Activated CD4-positive, alpha-beta T cell treated with anti-CD3 and anti-CD28 coated beads, Interleukin-2, amount 10 ng/mL, durations not matched to agents 7 days and 5 days (primary cell): ENCODE measurements at regions not wholly inside any gene's neighbourhood (a gene's known extent, or its start where the extent isn't known, plus 50 kb on each side); places are given as distances from the start of the nearest gene placed in this dataset.
"Not testable (repeated sequence)": the region's sequence is repeated elsewhere in the genome, so short reads cannot be mapped to it uniquely, and the experiment has no call there.

Experiments
- CTCF ChIA-PET: fragments of 350-600 bp; sonication (Branson Sonifier 250); formaldehyde crosslinking; loops from one replicate; lab custom pipeline; 2021; ENCODE audit warnings: antibody characterized with exemption; lab: Charles Lee
- POLR2A ChIA-PET: fragments of 350-600 bp; sonication (Branson Sonifier 250); formaldehyde crosslinking; loops from one replicate; lab custom pipeline; 2021; ENCODE audit warnings: antibody characterized with exemption; lab: Charles Lee
- DNase-seq: peaks from one replicate; pipeline ENCODE4 v3.0.0-alpha.2; 2020
- H3K27ac Mint-ChIP-seq: one replicate; pipeline ENCODE4 v1.8.0; 2021; ENCODE audit warnings: mild to moderate bottlenecking, moderate library complexity, mixed read lengths
- H3K27me3 Mint-ChIP-seq: one replicate; pipeline ENCODE4 v1.8.0; 2021; ENCODE audit warnings: mixed read lengths
- H3K36me3 Mint-ChIP-seq: one replicate; pipeline ENCODE4 v1.8.0; 2021; ENCODE audit warnings: low read depth, mixed read lengths
- H3K4me1 Mint-ChIP-seq: one replicate; pipeline ENCODE4 v1.8.0; 2021; ENCODE audit warnings: mixed read lengths
- H3K4me3 Mint-ChIP-seq: one replicate; pipeline ENCODE4 v1.8.0; 2021; ENCODE audit warnings: mild to moderate bottlenecking, moderate library complexity, mixed read lengths
- H3K9me3 Mint-ChIP-seq: one replicate; pipeline ENCODE4 v1.8.0; 2021; ENCODE audit warnings: mixed read lengths

DNA sequence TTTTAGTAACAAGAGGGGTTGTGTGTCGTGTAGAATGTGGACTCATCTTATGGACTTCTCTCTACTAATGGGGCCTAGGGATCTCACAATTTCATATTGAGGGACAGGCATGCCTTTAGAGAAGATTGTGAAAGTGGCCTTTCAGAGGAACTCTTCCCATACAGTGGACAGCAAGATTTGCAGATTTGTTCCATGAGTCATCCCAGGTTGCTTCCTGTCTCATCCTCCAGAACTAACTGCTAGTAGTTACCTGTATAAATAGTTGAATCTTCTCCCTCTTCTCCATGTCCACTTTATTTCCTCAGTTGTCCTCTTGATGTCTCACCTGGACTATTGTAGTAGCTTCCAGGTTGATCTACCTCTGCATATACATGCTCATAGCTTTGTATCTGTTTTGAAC, 997.5 kb upstream of the CTNND2 start:
- no peak overlapping the region for H3K4me3 Mint-ChIP-seq
- CTCF ChIA-PET = no interaction called here
- H3K27me3 Mint-ChIP-seq = no peaks in the 10 kb centered on the region
- H3K36me3 Mint-ChIP-seq = no peaks in the 10 kb centered on the region
- no peak overlapping the region for H3K27ac Mint-ChIP-seq
- H3K9me3 Mint-ChIP-seq = peaks cover 21% of the 10 kb centered on the region
- H3K4me1 Mint-ChIP-seq = no peaks in the 10 kb centered on the region
- POLR2A ChIA-PET = no interaction called here
- DNase-seq = no peak

DNA sequence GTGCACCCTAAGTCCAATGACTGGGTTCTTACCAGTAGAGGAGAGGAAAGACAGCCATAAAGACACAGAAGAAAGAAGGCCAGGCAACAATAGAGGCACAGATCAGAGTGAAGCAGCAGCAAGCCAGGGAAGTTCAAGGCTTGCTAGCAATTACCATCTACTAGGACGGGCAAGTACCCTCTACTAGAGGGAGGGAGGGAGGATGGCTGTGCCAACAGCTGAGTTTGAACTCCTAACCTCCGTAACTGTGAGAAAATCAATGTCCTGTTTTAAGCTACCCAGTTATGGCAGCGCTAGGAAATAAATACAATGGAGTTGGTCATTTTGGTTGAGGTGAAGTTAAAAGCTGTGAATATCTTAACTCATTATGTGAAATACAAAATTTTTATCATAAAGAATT, 991.8 kb upstream of the CTNND2 start:
- no peaks in the 10 kb centered on the region for H3K4me1 Mint-ChIP-seq
- ChIA-PET CTCF (no interaction called here), POLR2A (no interaction called here)
- no peak for DNase-seq
- no peaks in the 10 kb centered on the region for H3K36me3 Mint-ChIP-seq
- no peak overlapping the region for H3K4me3 Mint-ChIP-seq
- H3K9me3 Mint-ChIP-seq = peaks cover 17% of the 10 kb centered on the region
- H3K27me3 Mint-ChIP-seq = no peaks in the 10 kb centered on the region
- H3K27ac Mint-ChIP-seq = no peak overlapping the region

DNA sequence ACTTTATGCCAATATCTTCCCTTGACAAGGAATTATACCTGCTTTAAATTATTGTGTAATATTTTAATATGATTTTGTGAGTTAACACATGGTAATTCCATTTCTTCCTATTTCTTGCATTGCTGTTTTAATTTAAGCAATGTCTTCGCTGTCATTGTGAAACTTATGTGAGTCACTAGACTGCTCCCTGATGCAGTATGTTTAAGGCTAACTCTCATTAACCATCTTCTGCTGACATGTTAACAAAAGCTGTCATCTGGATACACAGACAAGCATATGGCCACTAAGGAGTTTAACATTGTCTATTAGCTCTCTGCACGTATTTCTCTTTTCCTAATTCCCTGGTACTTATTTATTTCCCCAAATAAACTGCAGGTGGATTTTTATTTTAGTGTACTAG, 980.8 kb upstream of the CTNND2 start:
- Mint-ChIP-seq H3K27ac (no peak overlapping the region), H3K9me3 (no peaks in the 10 kb centered on the region), H3K36me3 (no peaks in the 10 kb centered on the region), H3K4me3 (no peak overlapping the region), H3K4me1 (no peaks in the 10 kb centered on the region), H3K27me3 (no peaks in the 10 kb centered on the region)
- ChIA-PET POLR2A (no interaction called here), CTCF (no interaction called here)
- no peak for DNase-seq

DNA sequence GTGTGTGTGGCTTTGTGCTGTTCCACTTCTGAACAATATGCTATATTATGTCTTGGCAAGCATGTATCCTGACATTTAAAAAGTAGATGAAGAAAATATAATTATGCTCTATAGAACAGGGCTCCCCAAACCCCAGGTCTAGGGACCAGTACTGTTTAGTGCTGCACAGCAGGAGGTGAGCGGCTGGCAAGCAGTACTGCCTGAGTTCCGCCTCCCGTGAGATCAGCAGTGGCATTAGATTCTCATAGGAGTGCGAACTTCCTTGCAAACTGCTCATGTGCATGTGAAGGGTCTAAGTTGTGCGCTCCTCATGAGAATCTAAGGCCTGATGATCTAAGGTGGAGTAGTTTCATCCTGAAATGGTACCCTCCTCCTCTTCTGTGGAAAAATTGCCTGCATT, 979.1 kb upstream of the CTNND2 start:
- H3K9me3 Mint-ChIP-seq = no peaks in the 10 kb centered on the region
- CTCF ChIA-PET = no interaction called here
- H3K36me3 Mint-ChIP-seq = no peaks in the 10 kb centered on the region
- DNase-seq = no peak
- H3K27ac Mint-ChIP-seq = no peak overlapping the region
- H3K27me3 Mint-ChIP-seq = no peaks in the 10 kb centered on the region
- H3K4me1 Mint-ChIP-seq = no peaks in the 10 kb centered on the region
- POLR2A ChIA-PET = no interaction called here
- H3K4me3 Mint-ChIP-seq = no peak overlapping the region

DNA sequence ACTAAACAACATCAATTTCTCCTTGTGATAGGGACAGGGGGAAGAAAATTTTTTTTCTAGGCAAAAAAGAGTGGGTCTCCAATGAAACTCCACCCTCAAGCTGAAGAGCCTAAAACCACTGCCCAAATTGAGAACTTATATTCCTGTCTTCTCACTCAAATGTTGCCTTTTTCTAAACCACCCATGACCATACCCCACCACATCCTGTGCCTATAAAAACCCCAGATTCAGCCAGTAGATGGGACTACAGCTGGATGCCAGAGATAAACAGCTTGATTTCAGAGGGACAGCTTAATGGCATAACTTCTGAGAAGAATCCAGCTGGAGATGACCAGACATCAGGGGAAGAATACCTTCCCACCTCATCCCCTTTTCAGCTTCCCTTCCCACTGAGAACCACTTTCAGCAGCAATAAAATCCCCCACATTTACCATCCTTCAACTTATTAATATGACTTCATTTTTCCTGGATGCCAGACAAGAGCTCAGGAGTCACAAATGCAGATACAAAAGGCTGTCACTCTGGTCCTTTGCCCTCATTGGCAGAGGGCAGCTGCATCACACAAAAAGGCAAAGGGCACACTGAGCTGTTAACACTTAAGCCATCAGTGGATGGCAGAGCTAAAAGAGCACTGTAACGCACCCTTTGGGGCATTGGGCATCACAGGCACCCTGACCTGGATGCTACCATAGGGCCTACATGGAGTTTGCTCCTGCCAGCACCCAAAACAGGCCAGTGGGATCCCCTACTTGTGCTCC, 972.5 kb upstream of the CTNND2 start:
- H3K9me3 Mint-ChIP-seq = peaks cover 6% of the 10 kb centered on the region
- no peak overlapping the region for H3K4me3 Mint-ChIP-seq
- H3K36me3 Mint-ChIP-seq = no peaks in the 10 kb centered on the region
- no peaks in the 10 kb centered on the region for H3K27me3 Mint-ChIP-seq
- CTCF ChIA-PET = no interaction called here
- peaks cover 5% of the 10 kb centered on the region for H3K4me1 Mint-ChIP-seq
- no peak for DNase-seq
- POLR2A ChIA-PET = no interaction called here
- H3K27ac Mint-ChIP-seq = no peak overlapping the region

DNA sequence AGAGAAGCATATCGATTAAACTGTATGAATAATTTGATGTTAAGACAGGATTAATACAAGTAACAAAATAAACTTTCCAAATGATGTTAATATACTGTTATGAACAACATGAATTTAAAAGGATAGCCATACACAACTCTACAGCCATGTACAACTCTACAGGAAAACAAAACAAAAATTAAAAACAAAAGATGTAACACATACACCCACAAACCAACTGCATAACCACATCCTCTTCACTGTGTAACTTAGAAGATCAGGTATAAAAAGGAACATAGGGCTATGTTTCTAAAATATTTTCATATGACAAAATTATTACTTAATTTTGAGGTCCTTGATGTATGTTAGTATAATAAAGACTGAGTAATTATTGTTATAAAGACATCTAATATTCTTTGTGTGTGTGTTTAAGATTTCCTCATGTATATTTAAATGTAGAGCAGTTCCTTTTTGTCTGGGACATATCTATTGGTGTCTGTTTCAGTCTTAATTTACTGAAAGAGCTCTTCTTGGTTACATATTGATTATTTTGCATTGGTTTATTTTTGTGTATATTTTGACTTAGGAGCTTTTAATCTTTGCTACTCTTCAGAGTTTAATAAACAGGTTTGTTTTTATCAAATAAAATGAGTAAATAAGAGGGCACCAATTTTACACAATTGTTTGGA, 966.8 kb upstream of the CTNND2 start:
- H3K27ac Mint-ChIP-seq = peak overlapping the region; percentile 76
- H3K4me1 Mint-ChIP-seq = peaks cover 6% of the 10 kb centered on the region
- H3K36me3 Mint-ChIP-seq = no peaks in the 10 kb centered on the region
- DNase-seq = no peak
- H3K4me3 Mint-ChIP-seq = no peak overlapping the region
- peaks cover 12% of the 10 kb centered on the region for H3K9me3 Mint-ChIP-seq
- CTCF ChIA-PET = no interaction called here
- no peaks in the 10 kb centered on the region for H3K27me3 Mint-ChIP-seq
- POLR2A ChIA-PET = no interaction called here

DNA sequence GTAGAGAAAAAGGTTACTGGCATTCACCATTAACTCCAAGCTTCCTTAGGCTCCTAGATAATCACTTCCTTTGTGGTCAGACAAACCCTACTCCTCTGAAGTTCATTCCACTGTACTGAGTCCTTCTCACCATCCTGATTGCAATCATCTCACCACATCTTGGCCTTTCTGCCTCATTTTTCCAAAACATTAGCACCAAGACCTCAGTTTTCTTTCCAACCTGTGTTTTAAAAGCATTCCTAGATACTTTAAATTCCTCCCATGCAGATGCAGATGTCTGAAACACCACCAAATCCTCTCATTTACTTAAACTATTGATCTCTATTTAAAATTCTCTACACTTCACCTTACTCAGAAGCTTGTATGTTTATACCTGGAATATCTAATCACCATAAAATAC, 961.3 kb upstream of the CTNND2 start:
- POLR2A ChIA-PET = no interaction called here
- Mint-ChIP-seq H3K9me3 (peaks cover 10% of the 10 kb centered on the region), H3K4me3 (no peak overlapping the region), H3K4me1 (peaks cover 2% of the 10 kb centered on the region), H3K27me3 (no peaks in the 10 kb centered on the region), H3K27ac (no peak overlapping the region), H3K36me3 (no peaks in the 10 kb centered on the region)
- DNase-seq = no peak
- CTCF ChIA-PET = no interaction called here

DNA sequence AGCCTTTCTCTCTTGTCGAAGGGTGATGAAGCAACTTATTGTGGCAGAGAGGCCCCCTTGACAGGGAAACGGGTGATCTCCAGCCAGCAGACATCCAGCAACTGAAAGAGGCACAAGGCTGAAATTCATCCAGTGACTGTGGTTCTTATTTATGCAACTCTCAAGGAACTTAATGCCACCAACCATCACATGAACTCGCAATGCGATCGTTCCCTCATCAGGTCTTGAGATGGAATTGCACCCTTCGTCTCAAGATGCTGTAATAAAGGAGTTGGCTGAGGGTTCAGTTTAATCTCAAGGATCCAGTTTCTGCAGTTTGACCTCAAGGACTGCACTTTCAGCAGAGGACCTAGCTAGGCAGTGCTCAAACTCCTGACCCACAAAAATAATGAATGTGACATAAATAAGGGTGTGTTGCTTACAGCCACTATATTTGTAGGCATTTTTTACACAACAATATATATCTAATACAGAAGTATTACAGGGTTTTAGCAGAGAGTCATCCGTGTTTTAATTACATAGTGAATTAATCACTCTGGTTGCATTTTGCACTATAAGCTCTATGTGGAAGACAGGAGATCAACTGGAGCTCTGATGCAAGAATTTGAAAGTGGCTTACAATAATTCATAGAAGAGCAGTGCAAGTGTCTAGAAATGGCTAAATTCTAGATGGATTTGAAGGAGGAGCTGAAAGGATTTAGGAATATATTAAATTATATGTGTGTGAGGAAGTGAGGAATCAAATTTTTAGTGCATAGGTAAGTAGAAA, 957.8 kb upstream of the CTNND2 start:
- ChIA-PET POLR2A (no interaction called here), CTCF (no interaction called here)
- no peaks in the 10 kb centered on the region for H3K4me1 Mint-ChIP-seq
- DNase-seq = no peak
- H3K9me3 Mint-ChIP-seq = peaks cover 18% of the 10 kb centered on the region
- no peak overlapping the region for H3K4me3 Mint-ChIP-seq
- H3K27me3 Mint-ChIP-seq = no peaks in the 10 kb centered on the region
- H3K27ac Mint-ChIP-seq = no peak overlapping the region
- no peaks in the 10 kb centered on the region for H3K36me3 Mint-ChIP-seq

DNA sequence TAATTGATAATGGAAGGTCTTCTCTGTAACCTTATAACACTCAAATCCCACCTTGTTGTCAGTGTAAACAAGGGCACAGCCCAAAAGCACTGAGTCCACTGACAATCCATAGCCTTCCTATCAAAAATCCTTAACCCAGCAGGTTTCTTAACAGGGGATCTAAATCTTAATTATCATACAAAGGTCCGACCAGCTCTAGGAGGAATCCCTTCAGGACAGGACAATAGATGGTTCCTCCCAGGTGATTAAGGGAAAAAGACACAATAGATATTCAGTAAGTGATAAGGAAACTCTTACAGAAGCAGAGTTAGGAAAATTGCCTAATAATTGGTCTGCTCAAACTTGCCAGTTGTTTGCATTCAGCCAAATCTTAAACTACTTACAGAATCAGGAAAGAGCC, 951.9 kb upstream of the CTNND2 start:
- H3K27me3 Mint-ChIP-seq, H3K36me3 Mint-ChIP-seq, H3K27ac Mint-ChIP-seq, H3K4me3 Mint-ChIP-seq, CTCF ChIA-PET, H3K4me1 Mint-ChIP-seq, DNase-seq, POLR2A ChIA-PET: not testable (repeated sequence)
- H3K9me3 Mint-ChIP-seq = peaks cover 11% of the 10 kb centered on the region

DNA sequence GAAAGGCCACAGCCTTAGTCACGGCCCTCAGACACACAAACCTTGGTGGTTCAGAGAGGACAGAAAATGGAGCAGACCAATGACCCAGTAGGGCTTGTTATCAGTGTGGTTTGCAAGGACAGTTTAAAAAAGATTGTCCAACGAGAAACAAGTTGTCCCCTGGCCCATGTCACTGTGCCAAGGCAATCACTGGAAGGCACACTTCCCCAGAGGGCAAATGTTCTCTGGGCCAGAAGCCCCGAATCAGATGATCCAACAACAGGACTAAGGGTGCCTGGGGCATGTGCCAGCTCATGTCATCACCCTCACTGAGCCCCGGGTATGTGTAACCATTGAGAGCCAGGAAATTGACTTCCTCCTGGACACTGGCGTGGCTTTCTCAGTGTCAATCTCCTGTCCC, 950.1 kb upstream of the CTNND2 start:
- ChIA-PET POLR2A (no interaction called here), CTCF (no interaction called here)
- Mint-ChIP-seq H3K36me3 (no peaks in the 10 kb centered on the region), H3K27me3 (no peaks in the 10 kb centered on the region), H3K4me3 (no peak overlapping the region), H3K4me1 (no peaks in the 10 kb centered on the region), H3K27ac (no peak overlapping the region), H3K9me3 (peaks cover 11% of the 10 kb centered on the region)
- DNase-seq = no peak

DNA sequence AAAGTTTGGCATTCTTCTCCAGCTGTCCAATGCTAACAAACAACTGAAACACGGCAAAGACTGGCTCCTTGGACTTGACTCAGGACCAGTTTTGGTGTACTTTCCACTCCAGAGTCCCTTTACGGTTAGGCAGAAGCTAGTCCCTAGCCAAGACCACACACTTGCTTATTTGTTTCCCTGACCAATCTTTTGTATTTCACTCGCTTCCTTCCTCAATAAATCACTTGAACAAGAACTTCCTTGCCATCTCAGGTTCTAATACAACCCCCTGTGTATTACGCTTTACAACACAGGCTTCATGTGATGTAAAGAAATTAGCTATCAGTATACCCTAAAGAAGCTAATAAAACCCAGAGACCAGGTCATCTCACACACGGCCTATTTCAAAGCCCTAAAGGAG, 947.5 kb upstream of the CTNND2 start:
- ChIA-PET CTCF (no interaction called here), POLR2A (no interaction called here)
- Mint-ChIP-seq H3K27ac (no peak overlapping the region), H3K4me3 (no peak overlapping the region), H3K36me3 (no peaks in the 10 kb centered on the region), H3K9me3 (peaks cover 5% of the 10 kb centered on the region), H3K27me3 (no peaks in the 10 kb centered on the region), H3K4me1 (no peaks in the 10 kb centered on the region)
- DNase-seq = no peak

DNA sequence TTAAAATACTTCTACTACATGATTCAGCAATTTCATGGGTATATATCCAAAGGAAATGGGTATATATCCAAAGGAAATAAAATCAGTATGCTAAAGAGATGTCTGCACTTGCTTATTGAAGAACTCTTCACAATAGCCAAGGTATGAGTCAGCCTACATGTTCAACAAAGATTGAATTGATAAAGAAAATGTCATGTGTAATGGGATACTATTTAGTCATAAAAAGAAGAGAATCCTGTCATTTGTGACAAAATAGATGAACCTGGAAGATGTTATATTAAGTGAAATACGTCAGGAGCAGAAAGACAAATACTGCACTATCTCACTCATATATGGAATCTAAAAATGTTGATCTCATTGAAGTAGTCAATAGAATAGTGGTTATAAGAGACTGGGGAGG, 944.5 kb upstream of the CTNND2 start:
- no peak for DNase-seq
- no peak overlapping the region for H3K4me3 Mint-ChIP-seq
- H3K4me1 Mint-ChIP-seq = no peaks in the 10 kb centered on the region
- peaks cover 5% of the 10 kb centered on the region for H3K9me3 Mint-ChIP-seq
- H3K27me3 Mint-ChIP-seq = no peaks in the 10 kb centered on the region
- POLR2A ChIA-PET = no interaction called here
- H3K36me3 Mint-ChIP-seq = no peaks in the 10 kb centered on the region
- CTCF ChIA-PET = no interaction called here
- H3K27ac Mint-ChIP-seq = no peak overlapping the region

DNA sequence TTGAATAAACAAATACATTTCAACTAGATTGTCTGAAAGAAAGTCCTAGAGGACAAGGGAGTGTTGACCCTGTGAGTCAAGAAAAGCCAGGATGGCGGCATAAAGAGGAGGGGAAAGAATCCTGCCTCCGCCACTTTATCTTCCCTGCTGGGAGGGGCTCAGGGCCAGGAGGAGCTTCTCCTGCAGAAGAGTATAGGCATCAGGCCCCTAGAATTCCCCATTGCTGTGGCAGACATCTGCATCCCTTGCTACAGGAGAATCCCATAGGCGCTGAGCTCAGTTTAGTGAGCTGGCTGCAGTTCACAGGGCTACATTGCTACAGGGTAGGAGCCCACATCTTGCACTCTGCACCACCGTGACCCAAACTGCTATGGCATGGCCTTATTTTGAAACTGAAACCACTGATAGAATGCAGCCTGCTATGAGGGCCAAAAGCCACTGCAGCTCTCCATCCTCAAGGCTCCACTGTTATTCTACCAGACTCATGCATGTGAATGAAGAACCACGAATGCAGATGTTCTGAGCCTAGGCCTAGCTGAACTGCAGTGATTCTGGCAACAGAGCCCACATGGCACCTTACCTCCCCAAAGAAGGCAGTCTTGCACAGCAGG, 941.4 kb upstream of the CTNND2 start:
- no peak for DNase-seq
- CTCF ChIA-PET = no interaction called here
- H3K27me3 Mint-ChIP-seq = no peaks in the 10 kb centered on the region
- H3K4me1 Mint-ChIP-seq = no peaks in the 10 kb centered on the region
- peaks cover 8% of the 10 kb centered on the region for H3K9me3 Mint-ChIP-seq
- POLR2A ChIA-PET = no interaction called here
- H3K4me3 Mint-ChIP-seq = no peak overlapping the region
- no peak overlapping the region for H3K27ac Mint-ChIP-seq
- H3K36me3 Mint-ChIP-seq = no peaks in the 10 kb centered on the region
